Mesothelial cell of epicardium (in vitro differentiated cells): ENCODE measurements at regions not wholly inside any gene's neighbourhood (a gene's known extent, or its start where the extent isn't known, plus 50 kb on each side); places are given as distances from the start of the nearest gene placed in this dataset.

ENCODE experiments used
- DNase-seq, 2 experiments: peaks; one replicate each; pipeline ENCODE4 v3.0.0; 2021; ENCODE audit warnings: low spot score in 2 of 2; ENCODE audit not compliant: unreplicated experiment in 2 of 2
- H3K27ac Mint-ChIP-seq: 2 replicates; pipeline ENCODE4 v1.8.0; 2021; ENCODE audit warnings: mixed read lengths
- H3K27me3 Mint-ChIP-seq: 2 replicates; pipeline ENCODE4 v1.8.0; 2021; ENCODE audit warnings: low read depth, mixed read lengths
- H3K36me3 Mint-ChIP-seq: 2 replicates; pipeline ENCODE4 v1.8.0; 2021; ENCODE audit warnings: mixed read lengths
- H3K4me1 Mint-ChIP-seq: 2 replicates; pipeline ENCODE4 v1.8.0; 2021; ENCODE audit warnings: mixed read lengths
- H3K4me3 Mint-ChIP-seq: 2 replicates; pipeline ENCODE4 v1.8.0; 2021; ENCODE audit warnings: mild to moderate bottlenecking, moderate library complexity, mixed read lengths
- H3K9me3 Mint-ChIP-seq: 2 replicates; pipeline ENCODE4 v1.8.0; 2021; ENCODE audit warnings: mixed read lengths
- CTCF ChIP-seq: fragments of 200-600 bp; sonication (generic); IDR thresholded peaks from one replicate; pipeline ENCODE4 v1.5.0; 2021; ENCODE audit warnings: antibody characterized with exemption; ENCODE audit not compliant: unreplicated experiment

GRCh38 chr18:40235323-40235722 lies 1719.7 kb upstream of the PIK3C3 start:
- no peak for DNase-seq
- H3K27ac Mint-ChIP-seq, result no peak overlapping the region
- no peaks in the 10 kb centered on the region for H3K27me3 Mint-ChIP-seq
- H3K9me3 Mint-ChIP-seq, result peaks cover 5% of the 10 kb centered on the region
- H3K4me3 Mint-ChIP-seq, result no peak overlapping the region
- no peaks in the 10 kb centered on the region for H3K36me3 Mint-ChIP-seq
- no peak for TF ChIP-seq CTCF
- H3K4me1 Mint-ChIP-seq, result peaks cover 15% of the 10 kb centered on the region

- Mint-ChIP-seq H3K27me3 (no peaks in the 10 kb centered on the region), H3K9me3 (peaks cover 5% of the 10 kb centered on the region), H3K4me3 (no peak overlapping the region), H3K27ac (peak overlapping the region; percentile 4), H3K4me1 (peaks cover 10% of the 10 kb centered on the region), H3K36me3 (no peaks in the 10 kb centered on the region)
- TF ChIP-seq CTCF, result no peak
- DNase-seq, result no peak
These were observed 1721.0 kb upstream of the PIK3C3 start for GRCh38 chr18:40233931-40234616.

- no peaks in the 10 kb centered on the region for H3K27me3 Mint-ChIP-seq
- H3K27ac Mint-ChIP-seq, result no peak overlapping the region
- H3K4me3 Mint-ChIP-seq, result no peak overlapping the region
- TF ChIP-seq CTCF, result no peak
- no peaks in the 10 kb centered on the region for H3K36me3 Mint-ChIP-seq
- H3K9me3 Mint-ChIP-seq, result no peaks in the 10 kb centered on the region
- H3K4me1 Mint-ChIP-seq, result no peaks in the 10 kb centered on the region
- no peak for DNase-seq
These were observed 1732.3 kb upstream of the PIK3C3 start for GRCh38 chr18:40222776-40223175.

- H3K27ac Mint-ChIP-seq, result no peak overlapping the region
- DNase-seq, result no peak
- peaks cover 11% of the 10 kb centered on the region for H3K9me3 Mint-ChIP-seq
- H3K36me3 Mint-ChIP-seq, result no peaks in the 10 kb centered on the region
- no peaks in the 10 kb centered on the region for H3K27me3 Mint-ChIP-seq
- H3K4me1 Mint-ChIP-seq, result no peaks in the 10 kb centered on the region
- no peak overlapping the region for H3K4me3 Mint-ChIP-seq
- TF ChIP-seq CTCF, result no peak
These were observed 1738.2 kb upstream of the PIK3C3 start for GRCh38 chr18:40216856-40217255.

- no peak overlapping the region for H3K27ac Mint-ChIP-seq
- no peaks in the 10 kb centered on the region for H3K27me3 Mint-ChIP-seq
- peaks cover 11% of the 10 kb centered on the region for H3K9me3 Mint-ChIP-seq
- no peak overlapping the region for H3K4me3 Mint-ChIP-seq
- no peaks in the 10 kb centered on the region for H3K36me3 Mint-ChIP-seq
- no peaks in the 10 kb centered on the region for H3K4me1 Mint-ChIP-seq
- no peak for DNase-seq
- TF ChIP-seq CTCF, result no peak
These were observed 1739.1 kb upstream of the PIK3C3 start for GRCh38 chr18:40215979-40216378.

- no peak for DNase-seq
- TF ChIP-seq CTCF, result no peak
- Mint-ChIP-seq H3K4me1 (no peaks in the 10 kb centered on the region), H3K9me3 (peaks cover 8% of the 10 kb centered on the region), H3K27me3 (no peaks in the 10 kb centered on the region), H3K4me3 (no peak overlapping the region), H3K36me3 (no peaks in the 10 kb centered on the region), H3K27ac (no peak overlapping the region)
These were observed 1744.3 kb upstream of the PIK3C3 start for GRCh38 chr18:40210696-40211095.
